ENCODE measurements at regions not wholly inside any gene's neighbourhood (a gene's known extent, or its start where the extent isn't known, plus 50 kb on each side); places are given as distances from the start of the nearest gene placed in this dataset.
"Not testable (repeated sequence)": the region's sequence is repeated elsewhere in the genome, so short reads cannot be mapped to it uniquely, and the experiment has no call there.

- WGBS, 2 donors = 85 to 94% methylated on average over 2 of the region's 2 CpGs
- no peak for DNase-seq
- H3K36me3 ChIP-seq (ENCODE audit: control insufficient read depth in 4 of 4, insufficient read depth in 4 of 4, low read length in 4 of 4) = no peaks in the 10 kb centered on the region
- H3K9ac ChIP-seq (ENCODE audit: insufficient read depth in 1 of 2, low read length in 2 of 2) = no peak overlapping the region
- H3K4me1 ChIP-seq (ENCODE audit: control insufficient read depth in 5 of 5, insufficient read depth in 5 of 5, low read length in 5 of 5) = no peaks in the 10 kb centered on the region
- TF ChIP-seq CTCF (IDR thresholded peaks at IDR 0.05; ENCODE audit: control extremely low read depth, extremely low read depth) = no peak
- H3K4me3 ChIP-seq = no peak overlapping the region
- no peak for ATAC-seq (ENCODE audit: insufficient read depth, low FRiP score)
- no peak overlapping the region for H3K27ac ChIP-seq (ENCODE audit: low read depth in 1 of 2, low read length in 1 of 2)
- no peaks in the 10 kb centered on the region for H3K27me3 ChIP-seq (ENCODE audit: control insufficient read depth in 3 of 3, insufficient read depth in 3 of 3, low read length in 2 of 3)
- H3K9me3 ChIP-seq (ENCODE audit: control insufficient read depth in 4 of 4, insufficient read depth in 3 of 4, low read length in 3 of 4) = no peaks in the 10 kb centered on the region
Observed at GRCh38 chr6:81126150-81126549, 626.3 kb downstream of the TENT5A start.

GRCh38 chr6:81120280-81120679, 632.2 kb downstream of the TENT5A start:
- Histone ChIP-seq H3K36me3 (ENCODE audit: control insufficient read depth in 4 of 4, insufficient read depth in 4 of 4, low read length in 4 of 4) (no peaks in the 10 kb centered on the region), H3K27ac (ENCODE audit: low read depth in 1 of 2, low read length in 1 of 2) (no peak overlapping the region), H3K4me1 (ENCODE audit: control insufficient read depth in 5 of 5, insufficient read depth in 5 of 5, low read length in 5 of 5) (no peaks in the 10 kb centered on the region), H3K9me3 (ENCODE audit: control insufficient read depth in 4 of 4, insufficient read depth in 3 of 4, low read length in 3 of 4) (peaks cover 0 to 3% (median 0%) of the 10 kb centered on the region in 4 donors), H3K4me3 (no peak overlapping the region), H3K27me3 (ENCODE audit: control insufficient read depth in 3 of 3, insufficient read depth in 3 of 3, low read length in 2 of 3) (no peaks in the 10 kb centered on the region), H3K9ac (ENCODE audit: insufficient read depth in 1 of 2, low read length in 2 of 2) (no peak overlapping the region)
- ATAC-seq (ENCODE audit: insufficient read depth, low FRiP score) (no peak), DNase-seq (no peak)
- TF ChIP-seq CTCF (IDR thresholded peaks at IDR 0.05; ENCODE audit: control extremely low read depth, extremely low read depth) = no peak
- 90 to 95% methylated on average over 3 of the region's 3 CpGs for WGBS, 2 donors

- no peaks in the 10 kb centered on the region for H3K4me1 ChIP-seq (ENCODE audit: control insufficient read depth in 5 of 5, insufficient read depth in 5 of 5, low read length in 5 of 5)
- ATAC-seq (ENCODE audit: insufficient read depth, low FRiP score) (no peak), DNase-seq (no peak)
- no peak overlapping the region for H3K27ac ChIP-seq (ENCODE audit: low read depth in 1 of 2, low read length in 1 of 2)
- no peaks in the 10 kb centered on the region for H3K36me3 ChIP-seq (ENCODE audit: control insufficient read depth in 4 of 4, insufficient read depth in 4 of 4, low read length in 4 of 4)
- 69 to 88% methylated on average over 1 of the region's 1 CpG for WGBS, 2 donors
- no peak overlapping the region for H3K9ac ChIP-seq (ENCODE audit: insufficient read depth in 1 of 2, low read length in 2 of 2)
- no peak for TF ChIP-seq CTCF (IDR thresholded peaks at IDR 0.05; ENCODE audit: control extremely low read depth, extremely low read depth)
- H3K9me3 ChIP-seq (ENCODE audit: control insufficient read depth in 4 of 4, insufficient read depth in 3 of 4, low read length in 3 of 4) = no peaks in the 10 kb centered on the region
- H3K27me3 ChIP-seq (ENCODE audit: control insufficient read depth in 3 of 3, insufficient read depth in 3 of 3, low read length in 2 of 3) = no peaks in the 10 kb centered on the region
- no peak overlapping the region for H3K4me3 ChIP-seq
Observed at GRCh38 chr6:81105998-81106397, 646.5 kb downstream of the TENT5A start.

- no peaks in the 10 kb centered on the region for H3K36me3 ChIP-seq (ENCODE audit: control insufficient read depth in 4 of 4, insufficient read depth in 4 of 4, low read length in 4 of 4)
- no peaks in the 10 kb centered on the region for H3K27me3 ChIP-seq (ENCODE audit: control insufficient read depth in 3 of 3, insufficient read depth in 3 of 3, low read length in 2 of 3)
- no peak for DNase-seq
Observed at GRCh38 chr6:81098109-81098814, 654.2 kb downstream of the TENT5A start.

GRCh38 chr6:81096464-81096863, 656.0 kb downstream of the TENT5A start:
- not testable (repeated sequence) for DNase-seq; H3K9ac ChIP-seq (ENCODE audit: insufficient read depth in 1 of 2, low read length in 2 of 2); H3K27me3 ChIP-seq (ENCODE audit: control insufficient read depth in 3 of 3, insufficient read depth in 3 of 3, low read length in 2 of 3); H3K36me3 ChIP-seq (ENCODE audit: control insufficient read depth in 4 of 4, insufficient read depth in 4 of 4, low read length in 4 of 4); H3K9me3 ChIP-seq (ENCODE audit: control insufficient read depth in 4 of 4, insufficient read depth in 3 of 4, low read length in 3 of 4); H3K27ac ChIP-seq (ENCODE audit: low read depth in 1 of 2, low read length in 1 of 2); H3K4me1 ChIP-seq (ENCODE audit: control insufficient read depth in 5 of 5, insufficient read depth in 5 of 5, low read length in 5 of 5); ATAC-seq (ENCODE audit: insufficient read depth, low FRiP score); H3K4me3 ChIP-seq
- WGBS, 2 donors = 72 to 93% methylated on average over 6 of the region's 6 CpGs

More at GRCh38 chr6:81098109-81098814, 654.2 kb downstream of the TENT5A start:
- Histone ChIP-seq H3K9ac (ENCODE audit: insufficient read depth in 1 of 2, low read length in 2 of 2) (no peak overlapping the region), H3K4me3 (no peak overlapping the region), H3K9me3 (ENCODE audit: control insufficient read depth in 4 of 4, insufficient read depth in 3 of 4, low read length in 3 of 4) (no peaks in the 10 kb centered on the region), H3K27ac (ENCODE audit: low read depth in 1 of 2, low read length in 1 of 2) (no peak overlapping the region), H3K4me1 (ENCODE audit: control insufficient read depth in 5 of 5, insufficient read depth in 5 of 5, low read length in 5 of 5) (no peaks in the 10 kb centered on the region)
- WGBS, 2 donors = 91 to 98% methylated on average over 20 of the region's 20 CpGs
- TF ChIP-seq CTCF (IDR thresholded peaks at IDR 0.05; ENCODE audit: control extremely low read depth, extremely low read depth) = no peak
- no peak for ATAC-seq (ENCODE audit: insufficient read depth, low FRiP score)

Data from lung (tissue), 11 donors.